MCF 10A (cell line): ENCODE measurements at regions not wholly inside any gene's neighbourhood (a gene's known extent, or its start where the extent isn't known, plus 50 kb on each side); places are given as distances from the start of the nearest gene placed in this dataset.

ENCODE experiments used
- BruUV-seq: library from RNA; stranded (reverse); fragments of 400-500 nt; replicated peaks from 2 replicates; lab custom pipeline; 2021; lab: Mats Ljungman, UMichigan
- CTCF ChIA-PET: fragments of 300-600 bp; sonication (Branson Sonifier 250); formaldehyde crosslinking; extraction: SDS; loops from one replicate; lab custom pipeline; 2021; ENCODE audit warnings: antibody characterized with exemption, inconsistent platforms; lab: Yijun Ruan, JAX
- POLR2A ChIA-PET: fragments of 300-600, 350-650 bp; sonication (Branson Sonifier 250); formaldehyde crosslinking; extraction: SDS; loops from one replicate; lab custom pipeline; 2020; ENCODE audit warnings: antibody characterized with exemption, inconsistent platforms; lab: Yijun Ruan, JAX
- DNase-seq: peaks from one replicate; pipeline ENCODE4 v3.0.0-alpha.2; 2018; ENCODE audit not compliant: unreplicated experiment
- H3K27ac Mint-ChIP-seq: one replicate; pipeline ENCODE4 v1.8.0; 2022; ENCODE audit warnings: mild to moderate bottlenecking, low read depth, mixed read lengths; ENCODE audit not compliant: unreplicated experiment
- H3K27me3 Mint-ChIP-seq: one replicate; pipeline ENCODE4 v1.8.0; 2022; ENCODE audit warnings: mixed read lengths; ENCODE audit not compliant: insufficient read depth, unreplicated experiment
- H3K36me3 Mint-ChIP-seq: one replicate; pipeline ENCODE4 v1.8.0; 2022; ENCODE audit warnings: mild to moderate bottlenecking, moderate library complexity, mixed read lengths; ENCODE audit not compliant: insufficient read depth, unreplicated experiment
- H3K4me1 Mint-ChIP-seq: one replicate; pipeline ENCODE4 v1.8.0; 2022; ENCODE audit warnings: mixed read lengths; ENCODE audit not compliant: insufficient read depth, unreplicated experiment
- H3K4me3 Mint-ChIP-seq: one replicate; pipeline ENCODE4 v1.8.0; 2022; ENCODE audit warnings: mild to moderate bottlenecking, moderate library complexity, mixed read lengths; ENCODE audit not compliant: unreplicated experiment
- H3K9me3 Mint-ChIP-seq: one replicate; pipeline ENCODE4 v1.8.0; 2022; ENCODE audit warnings: mixed read lengths; ENCODE audit not compliant: unreplicated experiment
- CTCF ChIP-seq: fragments of 200-600 bp; IDR thresholded peaks from one replicate; pipeline ENCODE4 v1.8.0; 2022; ENCODE audit warnings: antibody characterized with exemption, mild to moderate bottlenecking; ENCODE audit not compliant: unreplicated experiment
- intact Hi-C: fragments of 100-400 bp; cut with micrococcal nuclease; formaldehyde crosslinking; loops from 2 replicates; pipeline ENCODE4 v1.14.1; 2022

- peaks cover 96% of the 10 kb centered on the region for H3K36me3 Mint-ChIP-seq
- no peak for TF ChIP-seq CTCF
- H3K27ac Mint-ChIP-seq: no peak overlapping the region
- no peaks in the 10 kb centered on the region for H3K9me3 Mint-ChIP-seq
- DNase-seq: peak; percentile 58
- no TSS peak for BruUV-seq
- peaks cover 9% of the 10 kb centered on the region for H3K4me1 Mint-ChIP-seq
- CTCF ChIA-PET: interaction anchor here (0.7 kb wide), 1 partner anchor 149 kb away, joined by 3 read pairs; no protein-coding TSS in a partner anchor
- intact Hi-C loops: no loop called here
- POLR2A ChIA-PET: no interaction called here
- no peak overlapping the region for H3K4me3 Mint-ChIP-seq
- no peaks in the 10 kb centered on the region for H3K27me3 Mint-ChIP-seq
Measured at GRCh38 chr9:734831-735511, 106.5 kb upstream of the DMRT1 start.

GRCh38 chr9:737400-738120, 103.9 kb upstream of the DMRT1 start:
- Mint-ChIP-seq H3K27me3 (no peaks in the 10 kb centered on the region), H3K4me3 (no peak overlapping the region), H3K36me3 (peaks cover 95% of the 10 kb centered on the region), H3K9me3 (no peaks in the 10 kb centered on the region), H3K27ac (no peak overlapping the region), H3K4me1 (peaks cover 9% of the 10 kb centered on the region)
- intact Hi-C loops: loop anchor here (2.0 kb wide), 1 partner anchor 53 kb away; no protein-coding TSS in a partner anchor
- TSS peak; percentile 10 for BruUV-seq
- ChIA-PET CTCF (interaction anchor here (0.5 to 0.9 kb wide), 3 partner anchors 54 to 242 kb away, joined by 3 to 4 read pairs (median 3); no protein-coding TSS in a partner anchor), POLR2A (interaction anchor here (0.8 to 7.0 kb wide), 15 partner anchors 8 to 179 kb away, joined by 3 to 45 read pairs (median 4); no protein-coding TSS in a partner anchor)
- TF ChIP-seq CTCF: no peak
- DNase-seq: no peak

- Mint-ChIP-seq H3K36me3 (peaks cover 95% of the 10 kb centered on the region), H3K9me3 (no peaks in the 10 kb centered on the region), H3K4me1 (peaks cover 9% of the 10 kb centered on the region), H3K4me3 (peak overlapping the region; percentile 20), H3K27ac (peak overlapping the region; percentile 85), H3K27me3 (no peaks in the 10 kb centered on the region)
- peak; percentile 83 for DNase-seq
- ChIA-PET POLR2A (interaction anchor here (0.6 to 7.0 kb wide), 15 partner anchors 9 to 344 kb away, joined by 3 to 45 read pairs (median 4); no protein-coding TSS in a partner anchor), CTCF (interaction anchor here (0.5 to 0.7 kb wide), 4 partner anchors 114 to 562 kb away, joined by 3 to 4 read pairs (median 3); no protein-coding TSS in a partner anchor)
- no peak for TF ChIP-seq CTCF
- no TSS peak for BruUV-seq
- intact Hi-C loops: loop anchor here (2.0 kb wide), 1 partner anchor 54 kb away; no protein-coding TSS in a partner anchor
Measured at GRCh38 chr9:738209-738915, 103.1 kb upstream of the DMRT1 start.
